PC-9 (cell line): ENCODE measurements at regions not wholly inside any gene's neighbourhood (a gene's known extent, or its start where the extent isn't known, plus 50 kb on each side); places are given as distances from the start of the nearest gene placed in this dataset.

Source experiments
- BruUV-seq: library from RNA; stranded (reverse); fragments of 400-500 nt; replicated peaks from 2 replicates; lab custom pipeline; 2021; lab: Mats Ljungman, UMichigan
- CTCF ChIA-PET: fragments of 300-600 bp; sonication (Branson Sonifier 250); formaldehyde crosslinking; loops from one replicate; lab custom pipeline; 2022; ENCODE audit warnings: antibody characterized with exemption; lab: Charles Lee
- POLR2A ChIA-PET: fragments of 300-600 bp; sonication (Branson Sonifier 250); formaldehyde crosslinking; loops from one replicate; lab custom pipeline; 2022; ENCODE audit warnings: antibody characterized with exemption; ENCODE audit not compliant: unreplicated experiment; lab: Charles Lee
- DNase-seq, 2 experiments: peaks; one replicate each; pipeline versions ENCODE4 v3.0.0 to v3.0.0-alpha.2; 2015 to 2022; ENCODE audit warnings: mixed read lengths in 1 of 2
- H2AFZ ChIP-seq: fragments of 200-600 bp; sonication (generic); 2 replicates; pipeline ENCODE4 v1.8.1; 2017; ENCODE audit warnings: antibody characterized with exemption
- H3F3A ChIP-seq: fragments of 200-600 bp; sonication (generic); 2 replicates; pipeline ENCODE4 v1.8.1; 2017; ENCODE audit warnings: antibody characterized with exemption, mild to moderate bottlenecking, low read depth; ENCODE audit not compliant: insufficient read depth
- H3K27ac ChIP-seq: fragments of 200-600 bp; sonication (generic); 2 replicates; pipeline ENCODE4 v1.6.1; 2016; ENCODE audit warnings: mixed run types
- H3K27me3 ChIP-seq: fragments of 200-600 bp; sonication (generic); 2 replicates; pipeline ENCODE4 v1.6.1; 2016; ENCODE audit warnings: low read depth, mixed run types; ENCODE audit not compliant: insufficient read depth
- H3K36me3 ChIP-seq: fragments of 200-600 bp; sonication (generic); 2 replicates; pipeline ENCODE4 v1.6.1; 2016; ENCODE audit warnings: low read depth, mixed run types
- H3K4me1 ChIP-seq: fragments of 200-600 bp; sonication (generic); replicated peaks from 2 replicates; pipeline ENCODE4 v1.6.1; 2016; ENCODE audit warnings: mixed run types; ENCODE audit not compliant: insufficient read depth
- H3K4me2 ChIP-seq: fragments of 200-600 bp; sonication (generic); 2 replicates; pipeline ENCODE4 v1.6.1; 2017; ENCODE audit warnings: mixed run types
- H3K4me3 ChIP-seq: fragments of 200-600 bp; sonication (generic); 2 replicates; pipeline ENCODE4 v1.6.1; 2016; ENCODE audit warnings: mixed run types
- H3K79me2 ChIP-seq: fragments of 200-600 bp; sonication (generic); 2 replicates; pipeline ENCODE4 v1.6.1; 2017; ENCODE audit warnings: low read depth, mixed run types
- H3K9me2 ChIP-seq: fragments of 200-600 bp; sonication (generic); 2 replicates; pipeline ENCODE4 v1.8.1; 2017; ENCODE audit warnings: mild to moderate bottlenecking; ENCODE audit not compliant: insufficient read depth
- H3K9me3 ChIP-seq: fragments of 200-600 bp; sonication (generic); 2 replicates; pipeline ENCODE4 v1.8.1; 2016; ENCODE audit warnings: low read depth; ENCODE audit not compliant: insufficient read depth
- H4K20me1 ChIP-seq: fragments of 200-600 bp; sonication (generic); 2 replicates; pipeline ENCODE4 v1.8.1; 2017; ENCODE audit not compliant: insufficient read depth
- CTCF ChIP-seq: fragments of 200-600 bp; sonication (generic); conservative IDR thresholded peaks from 2 replicates; pipeline ENCODE4 v1.6.1; 2017; ENCODE audit warnings: mixed run types, antibody characterized with exemption, mild to moderate bottlenecking, moderate library complexity
- EZH2 ChIP-seq: fragments of 200-600 bp; sonication (generic); IDR thresholded peaks from 2 replicates; pipeline ENCODE4 v1.8.0; 2017; ENCODE audit warnings: antibody characterized with exemption, low read depth
- intact Hi-C: fragments of 100-400 bp; cut with micrococcal nuclease; formaldehyde crosslinking; loops from one replicate; pipeline ENCODE4 v1.10.0; 2022; ENCODE audit not compliant: unreplicated experiment

- H3K4me2 ChIP-seq, result no peak overlapping the region
- H3K4me1 ChIP-seq, result no peaks in the 10 kb centered on the region
- H3K9me2 ChIP-seq, result no peaks in the 10 kb centered on the region; the same call in 1 of the 2 replicates
- no peaks in the 10 kb centered on the region for H3K79me2 ChIP-seq
- DNase-seq, result no peak
- no peak for TF ChIP-seq CTCF
- TF ChIP-seq EZH2, result no peak
- H3K27me3 ChIP-seq, result peaks cover 34% of the 10 kb centered on the region
- CTCF ChIA-PET, result no interaction called here
- POLR2A ChIA-PET, result no interaction called here
- no peak overlapping the region for H3K4me3 ChIP-seq
- H3K36me3 ChIP-seq, result no peaks in the 10 kb centered on the region
- intact Hi-C loops, result loop anchor here (5.0 kb wide), 1 partner anchor 209 kb away; no protein-coding TSS in a partner anchor
- BruUV-seq, result no TSS peak
- no peaks in the 10 kb centered on the region for H3K9me3 ChIP-seq
- no peaks in the 10 kb centered on the region for H3F3A ChIP-seq
- H2AFZ ChIP-seq, result no peak overlapping the region
- H3K27ac ChIP-seq, result no peak overlapping the region
- H4K20me1 ChIP-seq, result no peaks in the 10 kb centered on the region
Measured at GRCh38 chr19:13576726-13577125, 70.4 kb upstream of the CACNA1A start.

- Histone ChIP-seq H3K79me2 (no peaks in the 10 kb centered on the region), H3K27ac (no peak overlapping the region), H3K4me3 (no peak overlapping the region), H3F3A (no peaks in the 10 kb centered on the region), H3K9me2 (no peaks in the 10 kb centered on the region; the same call in 1 of the 2 replicates), H3K4me1 (no peaks in the 10 kb centered on the region), H3K27me3 (peaks cover 47% of the 10 kb centered on the region), H3K36me3 (no peaks in the 10 kb centered on the region), H2AFZ (no peak overlapping the region), H3K4me2 (no peak overlapping the region), H3K9me3 (no peaks in the 10 kb centered on the region), H4K20me1 (no peaks in the 10 kb centered on the region)
- BruUV-seq, result no TSS peak
- DNase-seq, result peak in 1 of 2 experiments; percentile 6
- ChIA-PET CTCF (no interaction called here), POLR2A (no interaction called here)
- TF ChIP-seq CTCF (peak; percentile 59), EZH2 (no peak)
- intact Hi-C loops, result loop anchor here (5.0 kb wide), 1 partner anchor 208 kb away; no protein-coding TSS in a partner anchor
Measured at GRCh38 chr19:13574933-13575332, 68.7 kb upstream of the CACNA1A start.

- Histone ChIP-seq H3K27ac (no peak overlapping the region), H3K36me3 (no peaks in the 10 kb centered on the region), H2AFZ (no peak overlapping the region), H4K20me1 (no peaks in the 10 kb centered on the region), H3K27me3 (peaks cover 52% of the 10 kb centered on the region), H3K4me3 (no peak overlapping the region), H3K9me2 (no peaks in the 10 kb centered on the region; the same call in 1 of the 2 replicates), H3K9me3 (no peaks in the 10 kb centered on the region), H3K79me2 (no peaks in the 10 kb centered on the region), H3K4me2 (no peak overlapping the region), H3K4me1 (no peaks in the 10 kb centered on the region), H3F3A (no peaks in the 10 kb centered on the region)
- no peak for DNase-seq
- CTCF ChIA-PET, result no interaction called here
- TF ChIP-seq CTCF, result no peak
- no peak for TF ChIP-seq EZH2
- no TSS peak for BruUV-seq
- POLR2A ChIA-PET, result no interaction called here
- intact Hi-C loops, result no loop called here
Measured at GRCh38 chr19:13573056-13573667, 66.9 kb upstream of the CACNA1A start.
